Glutamatergic neuron (in vitro differentiated cells): ENCODE measurements at regions not wholly inside any gene's neighbourhood (a gene's known extent, or its start where the extent isn't known, plus 50 kb on each side); places are given as distances from the start of the nearest gene placed in this dataset.

Experiments used
- DNase-seq: peaks from one replicate; pipeline ENCODE4 v3.0.0; 2022
- H3K27ac Mint-ChIP-seq: one replicate; pipeline ENCODE4 v1.8.0; 2020; ENCODE audit warnings: mild to moderate bottlenecking, mixed read lengths, inconsistent platforms; ENCODE audit not compliant: unreplicated experiment
- H3K27me3 Mint-ChIP-seq: one replicate; pipeline ENCODE4 v1.8.0; 2020; ENCODE audit warnings: mild to moderate bottlenecking, moderate library complexity, mixed read lengths, inconsistent platforms; ENCODE audit not compliant: unreplicated experiment
- H3K36me3 Mint-ChIP-seq: one replicate; pipeline ENCODE4 v1.8.0; 2020; ENCODE audit warnings: mild to moderate bottlenecking, mixed read lengths, inconsistent platforms; ENCODE audit not compliant: unreplicated experiment
- H3K4me1 Mint-ChIP-seq: one replicate; pipeline ENCODE4 v1.8.0; 2020; ENCODE audit warnings: mild to moderate bottlenecking, low read depth, mixed read lengths, inconsistent platforms; ENCODE audit not compliant: unreplicated experiment
- H3K4me3 Mint-ChIP-seq: one replicate; pipeline ENCODE4 v1.8.0; 2020; ENCODE audit warnings: mild to moderate bottlenecking, mixed read lengths, inconsistent platforms; ENCODE audit not compliant: unreplicated experiment
- H3K9me3 Mint-ChIP-seq: one replicate; pipeline ENCODE4 v1.8.0; 2020; ENCODE audit warnings: mild to moderate bottlenecking, moderate library complexity, mixed read lengths, inconsistent platforms; ENCODE audit not compliant: unreplicated experiment
- CTCF ChIP-seq: fragments of 200-600 bp; sonication (generic); IDR thresholded peaks from one replicate; pipeline ENCODE4 v1.5.0; 2021; ENCODE audit not compliant: partially characterized antibody, unreplicated experiment

DNA sequence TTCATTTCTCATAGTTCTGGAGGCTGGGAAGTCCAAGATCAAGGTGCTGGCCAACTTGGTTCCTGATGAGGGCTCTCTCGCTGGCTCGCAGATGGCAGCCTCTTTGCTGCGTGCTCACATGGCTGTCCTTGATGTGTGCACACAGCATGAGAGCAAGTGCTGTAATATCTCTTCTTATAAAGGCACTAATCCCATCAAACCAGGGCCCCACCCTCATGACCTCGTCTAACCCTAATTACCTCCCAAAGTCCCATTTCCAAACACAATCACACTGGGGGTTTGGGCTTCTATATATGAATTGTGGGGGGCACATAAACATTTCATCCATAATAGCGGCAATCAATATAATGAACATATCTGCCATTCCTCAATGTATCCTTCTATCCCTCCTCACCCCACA lies 1062.1 kb downstream of the BRD1 start:
- TF ChIP-seq CTCF = no peak
- H3K27me3 Mint-ChIP-seq = peaks cover under 1% of the 10 kb centered on the region
- no peaks in the 10 kb centered on the region for H3K4me1 Mint-ChIP-seq
- no peak overlapping the region for H3K27ac Mint-ChIP-seq
- DNase-seq = no peak
- peaks cover 6% of the 10 kb centered on the region for H3K9me3 Mint-ChIP-seq
- peaks cover 7% of the 10 kb centered on the region for H3K36me3 Mint-ChIP-seq
- H3K4me3 Mint-ChIP-seq = no peak overlapping the region

GRCh38 chr22:48761546-48761945 lies 1066.1 kb downstream of the BRD1 start:
- no peak for DNase-seq
- no peak for TF ChIP-seq CTCF
- H3K4me1 Mint-ChIP-seq = no peaks in the 10 kb centered on the region

GRCh38 chr22:48760481-48761390 lies 1066.9 kb downstream of the BRD1 start:
- no peak for TF ChIP-seq CTCF
- peaks cover 12% of the 10 kb centered on the region for H3K27me3 Mint-ChIP-seq
- H3K36me3 Mint-ChIP-seq = peaks cover 19% of the 10 kb centered on the region
- no peaks in the 10 kb centered on the region for H3K4me1 Mint-ChIP-seq
- H3K9me3 Mint-ChIP-seq = peaks cover 32% of the 10 kb centered on the region
- no peak overlapping the region for H3K4me3 Mint-ChIP-seq
- no peak for DNase-seq
- no peak overlapping the region for H3K27ac Mint-ChIP-seq

More at GRCh38 chr22:48761546-48761945, 1066.1 kb downstream of the BRD1 start:
- peaks cover 8% of the 10 kb centered on the region for H3K27me3 Mint-ChIP-seq
- no peak overlapping the region for H3K4me3 Mint-ChIP-seq
- no peak overlapping the region for H3K27ac Mint-ChIP-seq
- peaks cover 25% of the 10 kb centered on the region for H3K9me3 Mint-ChIP-seq
- H3K36me3 Mint-ChIP-seq = peaks cover 14% of the 10 kb centered on the region

- Mint-ChIP-seq H3K27me3 (peaks cover 12% of the 10 kb centered on the region), H3K4me3 (no peak overlapping the region), H3K4me1 (no peaks in the 10 kb centered on the region), H3K36me3 (peaks cover 19% of the 10 kb centered on the region), H3K9me3 (peaks cover 35% of the 10 kb centered on the region), H3K27ac (no peak overlapping the region)
- no peak for DNase-seq
- no peak for TF ChIP-seq CTCF
Measured at GRCh38 chr22:48758881-48759875, 1068.5 kb downstream of the BRD1 start.
